Sigmoid colon (tissue), 6 donors: ENCODE measurements at regions not wholly inside any gene's neighbourhood (a gene's known extent, or its start where the extent isn't known, plus 50 kb on each side); places are given as distances from the start of the nearest gene placed in this dataset.

ENCODE experiments used
- DNase-seq: peaks from one replicate; pipeline ENCODE4 v3.0.0-alpha.2; 2019
- H3K27ac ChIP-seq, 4 donors: fragments of 200-600 bp; sonication (generic); one replicate each; pipeline ENCODE4 v1.5.1; 2016 to 2019; ENCODE audit warnings: mild to moderate bottlenecking in 1 of 4
- H3K27me3 ChIP-seq, 3 donors: fragments of 200-600 bp; sonication (generic); one replicate each; pipeline ENCODE4 v1.5.1; 2019; ENCODE audit warnings: mild to moderate bottlenecking in 1 of 3
- H3K36me3 ChIP-seq, 4 donors: fragments of 200-600 bp; sonication (generic); one replicate each; pipeline ENCODE4 v1.5.1; 2016 to 2019
- H3K4me1 ChIP-seq, 4 donors: fragments of 200-600 bp; sonication (generic); one replicate each; pipeline ENCODE4 v1.5.1; 2017 to 2019
- H3K4me3 ChIP-seq, 4 donors: fragments of 200-600 bp; sonication (generic); one replicate each; pipeline ENCODE4 v1.5.1; 2017 to 2019; ENCODE audit warnings: mild to moderate bottlenecking in 2 of 4, moderate library complexity in 1 of 4
- H3K9me3 ChIP-seq, 4 donors: fragments of 200-600 bp in 3 of 4; sonication (generic) in 3 of 4; one replicate each; pipeline versions ENCODE4 v1.5.1 to v1.6.1; 2013 to 2019
- EP300 ChIP-seq, 4 donors: sonication (generic); formaldehyde crosslinking; IDR thresholded peaks; one replicate each; pipeline ENCODE4 v1.6.1; 2017; ENCODE audit warnings: antibody characterized with exemption in 4 of 4
- POLR2A ChIP-seq, 2 donors: fragments of 450-650 bp; IDR thresholded peaks; one replicate each; pipeline ENCODE4 v1.6.1; 2016; ENCODE audit warnings: antibody characterized with exemption in 2 of 2, mild to moderate bottlenecking in 2 of 2, moderate library complexity in 2 of 2
- POLR2AphosphoS5 ChIP-seq, 4 donors: sonication (generic); formaldehyde crosslinking; IDR thresholded peaks; one replicate each; pipeline ENCODE4 v1.6.1; 2017; ENCODE audit warnings: antibody characterized with exemption in 4 of 4
- WGBS, 2 donors: extraction: QIAGEN DNeasy Blood & Tissue Kit; methylation state at CpG; one replicate each; pipeline ENCODE4 v1.1.7; 2013; 5-methylcytosine and 5-hydroxymethylcytosine counted together
- intact Hi-C: fragments of 100-400 bp; cut with DNase I; formaldehyde crosslinking; loops from one replicate; pipeline ENCODE4 v1.15.1; 2023
- TF ChIP-seq, protein P1 (sequence below), 4 experiments: fragments of 450-650 bp in 3 of 4; fragments of 200-600 bp in 1 of 4; IDR thresholded peaks; one replicate each; pipeline ENCODE4 v1.5.1; 2016 to 2019; ENCODE audit warnings: antibody characterized with exemption in 4 of 4, mild to moderate bottlenecking in 3 of 4, moderate library complexity in 2 of 4
- donor health status: healthy with polysubstance abuse.
- donor health status: healthy.

DNA sequence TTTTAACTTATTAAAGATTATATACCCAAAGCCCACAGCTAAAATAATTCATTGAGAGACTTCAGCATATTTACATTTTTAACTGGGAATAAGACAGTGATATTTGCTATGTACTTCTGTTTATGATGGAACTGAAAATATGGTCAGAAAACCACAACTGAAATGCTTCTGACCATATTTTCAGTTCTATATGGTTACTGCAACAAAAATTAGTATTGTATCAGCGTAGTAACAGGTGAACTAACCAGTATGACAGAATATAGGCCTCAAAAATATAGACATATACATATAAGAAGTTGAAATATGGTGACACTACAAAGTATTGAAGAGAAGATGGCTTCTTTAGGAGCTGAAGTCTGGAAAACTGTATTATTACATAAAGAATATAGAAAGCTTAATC is 857.4 kb downstream of the OLFM4 start:
- 2 to 30% methylated on average over 1 of the region's 1 CpG for WGBS, 2 donors
- no peaks in the 10 kb centered on the region for H3K4me1 ChIP-seq
- TF ChIP-seq EP300 (IDR thresholded peaks at IDR 0.05) = no peak
- TF ChIP-seq, protein P1, sequence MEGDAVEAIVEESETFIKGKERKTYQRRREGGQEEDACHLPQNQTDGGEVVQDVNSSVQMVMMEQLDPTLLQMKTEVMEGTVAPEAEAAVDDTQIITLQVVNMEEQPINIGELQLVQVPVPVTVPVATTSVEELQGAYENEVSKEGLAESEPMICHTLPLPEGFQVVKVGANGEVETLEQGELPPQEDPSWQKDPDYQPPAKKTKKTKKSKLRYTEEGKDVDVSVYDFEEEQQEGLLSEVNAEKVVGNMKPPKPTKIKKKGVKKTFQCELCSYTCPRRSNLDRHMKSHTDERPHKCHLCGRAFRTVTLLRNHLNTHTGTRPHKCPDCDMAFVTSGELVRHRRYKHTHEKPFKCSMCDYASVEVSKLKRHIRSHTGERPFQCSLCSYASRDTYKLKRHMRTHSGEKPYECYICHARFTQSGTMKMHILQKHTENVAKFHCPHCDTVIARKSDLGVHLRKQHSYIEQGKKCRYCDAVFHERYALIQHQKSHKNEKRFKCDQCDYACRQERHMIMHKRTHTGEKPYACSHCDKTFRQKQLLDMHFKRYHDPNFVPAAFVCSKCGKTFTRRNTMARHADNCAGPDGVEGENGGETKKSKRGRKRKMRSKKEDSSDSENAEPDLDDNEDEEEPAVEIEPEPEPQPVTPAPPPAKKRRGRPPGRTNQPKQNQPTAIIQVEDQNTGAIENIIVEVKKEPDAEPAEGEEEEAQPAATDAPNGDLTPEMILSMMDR (IDR thresholded peaks at IDR 0.05) = no peak
- TF ChIP-seq POLR2A (IDR thresholded peaks at IDR 0.05) = no peak
- TF ChIP-seq POLR2AphosphoS5 (IDR thresholded peaks at IDR 0.05) = no peak
- H3K27me3 ChIP-seq = no peaks in the 10 kb centered on the region
- no peaks in the 10 kb centered on the region for H3K9me3 ChIP-seq
- no peak for DNase-seq
- no peak overlapping the region for H3K4me3 ChIP-seq
- H3K36me3 ChIP-seq = no peaks in the 10 kb centered on the region
- intact Hi-C loops = no loop called here
- H3K27ac ChIP-seq = no peak overlapping the region

DNA sequence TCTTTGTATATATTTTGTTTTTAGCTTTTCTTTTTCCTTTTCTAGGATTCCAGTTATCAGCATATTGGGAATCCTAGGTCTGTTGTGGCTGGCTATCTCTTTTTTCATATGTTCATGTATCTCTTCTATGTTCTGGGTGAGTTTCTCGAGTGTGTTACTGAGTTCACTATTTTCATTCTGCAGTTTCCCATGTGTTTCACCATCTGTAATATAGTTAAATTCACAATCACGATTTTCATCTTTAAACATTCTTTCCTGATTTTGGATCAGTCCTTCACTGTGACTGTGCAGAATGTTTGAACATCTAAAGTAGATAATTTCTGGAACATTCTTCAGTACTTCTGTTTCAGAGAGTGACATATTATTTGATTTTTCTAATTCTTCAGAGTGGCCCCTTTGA is 862.1 kb downstream of the OLFM4 start:
- no peaks in the 10 kb centered on the region for H3K36me3 ChIP-seq
- no peaks in the 10 kb centered on the region for H3K27me3 ChIP-seq
- TF ChIP-seq, protein P1 (IDR thresholded peaks at IDR 0.05) = no peak
- no peak for DNase-seq
- H3K9me3 ChIP-seq = no peaks in the 10 kb centered on the region
- no peak overlapping the region for H3K4me3 ChIP-seq
- intact Hi-C loops = no loop called here
- H3K4me1 ChIP-seq = no peaks in the 10 kb centered on the region
- no peak overlapping the region for H3K27ac ChIP-seq
- 69 to 73% methylated on average over 2 of the region's 2 CpGs for WGBS, 2 donors

DNA sequence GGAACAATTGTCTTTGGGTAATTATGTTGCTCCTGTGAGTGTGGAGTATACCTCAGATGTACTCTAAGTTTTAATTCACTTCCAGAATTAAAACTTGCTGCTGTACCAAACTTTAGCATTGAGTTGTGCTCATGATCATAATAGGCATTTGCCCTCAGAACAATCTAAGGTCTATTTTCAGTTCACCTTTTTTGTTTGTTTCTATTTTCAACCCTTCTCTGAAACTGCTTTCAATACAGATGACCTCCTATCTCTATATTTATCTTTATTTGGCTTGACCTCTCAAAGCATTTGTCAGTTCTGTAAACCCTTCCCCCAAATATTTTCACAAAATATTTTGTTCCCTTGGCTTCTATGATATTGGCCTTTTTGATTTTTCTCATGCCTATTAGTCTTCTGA is 873.0 kb downstream of the OLFM4 start:
- Histone ChIP-seq H3K36me3 (no peaks in the 10 kb centered on the region), H3K27me3 (no peaks in the 10 kb centered on the region), H3K27ac (no peak overlapping the region), H3K4me3 (no peak overlapping the region), H3K4me1 (peaks cover 0 to 1% (median 0%) of the 10 kb centered on the region in 4 donors), H3K9me3 (no peaks in the 10 kb centered on the region)
- TF ChIP-seq POLR2AphosphoS5 (IDR thresholded peaks at IDR 0.05) = no peak
- TF ChIP-seq EP300 (IDR thresholded peaks at IDR 0.05) = no peak
- no peak for TF ChIP-seq POLR2A (IDR thresholded peaks at IDR 0.05)
- TF ChIP-seq, protein P1 (IDR thresholded peaks at IDR 0.05) = no peak
- intact Hi-C loops = no loop called here
- DNase-seq = no peak

DNA sequence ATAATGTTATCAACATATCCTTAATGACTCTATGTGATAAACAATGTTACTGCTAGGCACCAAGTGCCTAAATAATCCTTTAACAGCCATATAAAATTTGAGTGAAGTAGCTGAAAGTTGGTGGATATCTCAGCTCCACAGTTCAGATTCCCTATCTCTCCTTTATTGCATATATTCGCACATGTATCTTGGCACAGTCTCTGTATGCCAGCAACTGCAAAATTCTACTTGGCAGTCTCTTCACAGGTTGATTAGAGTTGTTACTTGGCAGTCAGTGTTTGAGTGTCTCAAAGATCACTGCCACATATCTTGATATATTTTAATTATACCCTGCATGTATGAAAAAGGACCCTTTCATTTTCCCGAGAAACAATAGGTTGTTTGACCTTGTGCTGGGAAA is 879.3 kb downstream of the OLFM4 start:
- no peak for DNase-seq
- Histone ChIP-seq H3K36me3 (no peaks in the 10 kb centered on the region), H3K4me3 (no peak overlapping the region), H3K4me1 (peaks cover 0 to 4% (median 0%) of the 10 kb centered on the region in 4 donors), H3K9me3 (no peaks in the 10 kb centered on the region), H3K27ac (no peak overlapping the region), H3K27me3 (no peaks in the 10 kb centered on the region)
- intact Hi-C loops = no loop called here
- TF ChIP-seq POLR2AphosphoS5 (IDR thresholded peaks at IDR 0.05) = no peak
- no peak for TF ChIP-seq EP300 (IDR thresholded peaks at IDR 0.05)
- TF ChIP-seq, protein P1 (IDR thresholded peaks at IDR 0.05) = no peak
- TF ChIP-seq POLR2A (IDR thresholded peaks at IDR 0.05) = no peak
- 62 to 80% methylated on average over 2 of the region's 2 CpGs for WGBS, 2 donors

DNA sequence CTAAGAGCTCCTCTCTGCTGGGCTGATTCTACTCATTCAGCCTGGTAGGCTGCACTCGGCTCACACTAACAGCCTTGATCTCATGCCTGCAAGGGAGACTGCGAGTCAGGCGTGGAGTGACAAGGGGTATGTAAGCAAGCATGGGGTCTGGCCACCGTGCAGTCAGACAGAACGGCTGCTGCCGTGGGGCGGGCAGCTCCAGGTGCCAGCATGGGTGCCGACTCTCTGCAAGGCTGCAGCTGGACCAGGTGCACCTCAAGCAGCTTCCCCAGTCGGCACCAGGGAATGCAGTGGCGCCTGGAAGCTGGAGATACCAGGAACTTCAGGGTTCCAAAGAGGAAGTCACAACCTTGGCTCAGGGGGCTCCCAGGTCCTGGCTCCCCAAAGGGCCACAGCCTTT is 892.3 kb downstream of the OLFM4 start:
- Histone ChIP-seq H3K27ac (no peak overlapping the region), H3K4me1 (no peaks in the 10 kb centered on the region), H3K9me3 (no peaks in the 10 kb centered on the region), H3K4me3 (no peak overlapping the region), H3K36me3 (no peaks in the 10 kb centered on the region), H3K27me3 (no peaks in the 10 kb centered on the region)
- TF ChIP-seq POLR2A (IDR thresholded peaks at IDR 0.05) (no peak), EP300 (IDR thresholded peaks at IDR 0.05) (no peak), POLR2AphosphoS5 (IDR thresholded peaks at IDR 0.05) (no peak)
- TF ChIP-seq, protein P1 (IDR thresholded peaks at IDR 0.05) = no peak
- DNase-seq = no peak
- intact Hi-C loops = no loop called here
- WGBS, 2 donors = 87 to 91% methylated on average over 10 of the region's 10 CpGs
